ENCODE measurements at regions not wholly inside any gene's neighbourhood (a gene's known extent, or its start where the extent isn't known, plus 50 kb on each side); places are given as distances from the start of the nearest gene placed in this dataset.

DNA sequence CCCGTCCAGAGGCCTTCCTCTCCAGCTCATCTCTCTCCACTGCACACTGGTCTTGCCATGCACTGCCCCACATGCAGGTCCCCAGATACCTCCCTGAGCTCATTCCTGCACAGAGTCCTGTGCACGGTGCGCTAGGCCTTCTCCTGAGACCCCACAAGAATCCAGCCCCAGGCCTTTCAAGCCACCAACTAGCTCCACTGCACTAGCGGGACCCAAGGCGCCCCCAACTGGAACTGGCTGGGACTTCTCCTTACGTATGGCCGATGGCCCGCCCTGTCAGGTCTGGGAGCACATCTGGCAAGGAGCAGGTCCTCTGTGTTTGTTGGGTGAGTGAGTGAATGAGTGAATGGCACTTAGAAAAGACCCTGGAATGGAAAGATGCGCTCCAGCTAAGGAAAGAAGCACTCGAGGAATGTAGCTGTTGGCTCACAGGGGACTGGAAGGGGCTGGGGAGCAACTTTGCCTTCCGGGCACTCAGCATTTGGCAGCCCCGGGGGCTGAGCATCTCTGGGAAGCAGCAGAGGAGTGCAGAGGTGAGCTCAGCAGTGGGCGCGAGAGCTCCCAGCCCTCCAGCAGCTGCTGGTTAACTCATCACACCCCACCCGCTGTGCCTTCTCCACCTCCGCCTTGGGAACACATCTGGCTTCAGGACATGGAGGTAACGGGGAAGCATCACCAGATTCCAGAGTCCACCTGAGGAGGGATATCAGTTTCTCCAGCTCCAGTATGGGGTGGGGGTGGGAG, 223.1 kb downstream of the GLI2 start:
- no peak for DNase-seq

DNA sequence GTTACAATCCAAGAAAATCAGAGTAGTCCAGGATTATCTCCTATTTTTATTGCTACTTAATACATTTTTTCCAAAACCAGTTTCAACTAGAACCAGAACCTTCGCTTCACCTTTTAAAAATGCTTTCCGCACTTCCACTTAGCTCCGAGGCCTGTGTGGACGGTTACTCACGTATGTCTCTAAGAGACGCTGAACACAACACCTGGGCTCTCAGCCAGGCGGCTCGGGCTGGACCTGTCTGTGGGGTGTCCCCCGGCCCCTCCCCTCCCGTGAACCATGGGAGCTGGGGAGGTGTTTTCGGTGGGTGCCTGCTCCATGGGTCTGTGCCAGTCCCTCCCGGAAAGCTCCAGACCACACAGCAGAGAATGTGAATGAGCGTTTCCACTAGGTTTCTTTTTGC, 223.8 kb downstream of the GLI2 start:
- no peak for DNase-seq

DNA sequence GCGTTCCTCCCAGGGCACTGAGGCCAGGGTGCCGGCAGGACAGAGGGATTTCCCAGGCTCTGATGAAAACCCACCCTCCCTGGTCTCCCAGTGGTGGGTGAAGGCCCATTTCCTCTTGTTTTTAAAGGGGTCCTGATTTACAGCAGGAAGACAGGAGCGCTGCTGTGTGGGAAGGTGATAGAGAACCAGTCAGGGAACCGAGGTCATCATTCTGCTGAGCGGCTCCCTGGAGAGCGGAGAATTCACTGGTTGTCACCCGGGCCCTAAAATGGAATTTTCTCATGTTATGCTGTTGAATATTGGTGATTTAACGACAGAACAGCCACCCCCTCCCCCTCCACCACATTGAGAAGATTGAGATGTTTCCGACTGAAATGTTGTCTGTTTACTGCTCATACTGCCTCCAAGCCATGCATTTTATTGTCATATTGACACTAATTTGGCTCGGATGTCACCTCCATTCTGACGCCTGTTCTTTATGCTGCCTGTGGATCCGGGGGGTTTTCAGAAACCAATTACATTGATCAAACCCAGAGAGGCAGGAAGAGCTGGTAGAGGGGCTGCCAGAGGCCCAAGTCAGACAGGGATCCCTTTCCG, 225.2 kb downstream of the GLI2 start:
- DNase-seq, result no peak

DNA sequence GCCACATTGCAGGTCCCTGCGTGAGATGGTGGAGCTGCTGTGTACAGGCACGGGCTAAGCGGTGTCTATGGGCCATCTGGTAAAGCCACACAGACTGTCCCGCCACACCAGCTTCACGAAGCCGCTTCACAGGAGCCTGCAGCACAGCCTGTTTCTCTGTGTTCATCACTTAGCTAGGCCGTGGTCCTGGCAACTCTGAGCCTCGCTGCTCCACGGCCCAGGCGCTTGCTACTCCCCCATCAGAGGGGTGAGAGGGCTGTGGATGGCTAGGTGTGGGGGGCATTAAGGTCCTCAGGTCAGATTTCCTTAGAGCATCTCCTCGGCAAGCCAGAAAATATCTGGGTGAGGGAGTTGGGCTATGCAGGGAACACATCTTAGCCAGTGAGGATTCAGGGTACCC, 225.7 kb downstream of the GLI2 start:
- DNase-seq, result no peak

DNA sequence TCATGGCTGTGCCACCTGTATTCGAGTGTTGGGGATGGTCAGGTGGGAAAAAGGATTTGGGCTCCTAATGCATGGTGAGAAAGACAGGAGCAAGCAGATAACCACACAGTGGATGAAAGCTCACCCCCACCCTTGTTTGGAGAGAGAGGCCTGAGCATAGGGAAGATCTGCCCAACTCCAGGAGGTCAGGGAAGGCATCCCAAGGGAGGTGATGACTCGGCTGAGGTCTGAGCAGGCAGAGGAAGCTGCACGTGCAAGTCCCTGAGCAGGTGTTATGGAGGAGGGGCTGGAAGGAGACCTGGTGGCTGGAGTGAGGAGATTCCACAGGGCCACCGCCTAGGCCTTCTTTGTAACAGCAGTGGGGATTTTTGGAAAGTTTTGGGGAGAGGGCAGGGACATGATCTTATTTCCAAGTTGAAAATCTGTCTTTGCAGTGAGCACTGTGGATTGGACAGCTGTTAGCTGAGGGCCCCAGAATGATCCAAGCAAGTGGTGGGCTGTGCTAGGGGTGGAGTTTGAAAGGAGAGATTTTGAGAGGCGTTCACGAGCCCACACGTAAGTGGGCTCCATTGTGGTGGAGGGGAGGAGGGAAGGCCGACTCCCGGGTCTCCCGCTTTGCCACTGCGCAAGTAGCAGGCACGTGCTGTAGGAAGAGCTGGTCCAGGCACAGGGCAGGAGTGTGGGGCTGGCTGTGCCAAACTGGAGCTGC, 228.5 kb downstream of the GLI2 start:
- DNase-seq, result no peak

DNA sequence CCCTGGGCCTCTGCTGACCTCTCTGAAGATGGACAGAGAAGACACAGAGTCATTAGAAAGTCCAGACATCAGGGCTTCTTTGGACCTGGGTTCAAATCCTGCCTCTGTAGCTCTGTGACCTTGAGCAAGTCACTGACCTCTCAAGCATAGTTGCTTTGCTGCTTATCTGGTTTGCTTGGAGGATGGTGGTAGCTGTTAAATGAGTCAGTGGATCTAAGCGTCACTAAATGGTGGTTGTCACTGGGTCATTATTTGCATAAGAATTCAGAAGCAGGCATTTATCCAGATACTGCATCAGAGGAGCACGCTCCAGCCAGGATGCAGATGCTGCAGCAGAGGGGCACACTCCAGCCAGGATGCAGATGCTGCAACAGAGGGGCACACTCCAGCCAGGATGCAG, 229.2 kb downstream of the GLI2 start:
- DNase-seq, result no peak

DNA sequence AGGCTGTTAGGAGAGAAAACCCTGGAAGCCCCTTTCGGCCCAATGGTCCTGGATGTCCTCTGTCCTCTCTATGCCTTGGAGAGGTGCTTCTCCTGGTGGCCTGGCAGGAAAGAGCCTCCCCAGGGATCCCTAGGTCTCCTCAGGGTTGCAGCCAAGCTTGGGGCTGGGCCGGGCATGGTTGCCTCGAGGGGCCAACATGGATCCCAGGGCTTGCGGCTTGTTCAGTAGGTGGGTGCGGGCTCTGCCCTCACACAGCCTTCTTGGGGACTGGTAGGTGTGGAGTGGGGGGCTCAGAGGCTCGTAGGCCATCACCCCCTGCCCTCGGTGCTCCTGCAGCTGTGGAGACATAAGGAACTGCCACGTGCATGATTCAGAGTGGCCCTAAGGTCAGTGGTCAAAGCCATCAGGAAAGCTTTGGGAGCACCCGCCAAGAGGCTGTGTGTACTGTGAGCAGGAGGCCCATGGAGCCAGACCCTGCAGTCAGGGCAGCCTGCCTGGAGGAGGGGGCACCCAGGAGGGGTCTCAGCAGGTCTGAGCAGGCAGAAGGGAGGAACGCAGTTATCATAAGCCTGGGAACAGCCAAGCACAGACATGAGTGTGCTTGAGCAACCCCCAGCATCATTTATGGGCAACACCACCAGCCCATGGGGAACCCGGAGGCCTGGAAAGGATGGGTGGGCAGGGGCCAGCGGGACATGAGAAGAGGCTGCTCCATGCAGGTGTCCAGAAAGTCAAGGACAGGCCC, 231.0 kb downstream of the GLI2 start:
- no peak for DNase-seq

DNA sequence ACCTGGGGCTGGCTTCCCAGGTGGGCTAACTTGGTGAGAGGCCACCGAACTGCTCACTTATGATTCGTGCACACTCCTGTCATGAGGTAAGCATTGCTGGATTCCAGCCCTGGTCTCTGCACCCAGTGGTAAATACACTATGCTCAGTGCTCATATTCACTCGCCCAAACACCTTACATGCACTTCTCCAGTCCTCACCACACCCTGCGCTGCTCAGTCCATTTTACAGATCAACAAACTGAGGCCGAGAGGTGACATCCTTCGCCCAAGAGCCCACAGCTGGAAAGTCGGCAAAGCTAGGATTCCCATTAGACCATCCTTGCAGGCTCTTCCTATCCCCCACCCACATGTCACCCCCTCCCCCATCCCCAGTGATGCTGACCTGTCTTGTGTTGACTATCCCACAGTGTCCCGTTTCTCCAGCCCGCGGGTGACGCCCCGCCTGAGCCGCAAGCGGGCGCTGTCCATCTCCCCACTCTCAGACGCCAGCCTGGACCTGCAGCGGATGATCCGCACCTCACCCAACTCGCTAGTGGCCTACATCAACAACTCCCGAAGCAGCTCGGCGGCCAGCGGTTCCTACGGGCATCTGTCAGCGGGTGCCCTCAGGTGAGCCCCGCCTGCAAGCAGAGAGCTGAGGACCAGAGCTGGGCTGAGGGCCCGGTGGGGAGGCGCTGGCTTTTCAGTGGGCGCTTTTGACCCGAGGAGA, 232.8 kb downstream of the GLI2 start:
- DNase-seq, result no peak

DNA sequence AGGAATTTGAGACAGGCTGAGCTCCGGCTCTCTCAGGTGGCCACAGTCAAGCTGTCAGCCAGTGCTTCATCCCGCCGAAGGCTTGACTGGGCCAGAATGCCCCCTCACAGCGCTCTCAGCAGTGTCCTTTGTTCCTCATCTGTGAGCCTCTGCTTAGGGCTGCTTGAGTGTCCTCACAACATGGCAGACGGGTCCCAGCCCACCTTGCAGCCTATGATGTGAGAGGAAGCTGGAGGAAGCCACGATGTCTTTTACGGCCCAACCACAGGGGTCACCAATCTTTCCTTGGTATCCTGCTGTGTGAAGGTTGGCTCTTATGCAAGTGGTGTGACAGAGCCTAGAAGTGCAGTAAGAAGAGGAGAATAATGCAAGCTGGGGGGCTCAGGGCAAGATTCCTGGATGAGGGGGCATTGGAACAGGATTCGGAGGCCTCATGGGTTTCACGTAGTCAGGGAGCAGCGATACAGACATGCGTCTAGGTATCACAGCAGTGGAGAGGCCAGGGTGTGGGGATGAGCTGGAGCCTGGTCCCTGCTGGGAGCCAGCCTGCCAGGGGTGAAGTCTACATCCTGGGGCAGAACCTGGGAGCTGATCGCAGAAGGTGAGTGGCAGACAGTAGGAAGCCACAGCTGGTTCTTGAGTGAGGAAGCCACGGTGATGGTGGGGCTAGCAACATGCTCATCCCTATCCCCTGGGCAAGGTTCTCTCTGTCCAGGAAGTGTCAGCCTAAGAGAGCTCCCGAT, 234.1 kb downstream of the GLI2 start:
- DNase-seq, result no peak

DNA sequence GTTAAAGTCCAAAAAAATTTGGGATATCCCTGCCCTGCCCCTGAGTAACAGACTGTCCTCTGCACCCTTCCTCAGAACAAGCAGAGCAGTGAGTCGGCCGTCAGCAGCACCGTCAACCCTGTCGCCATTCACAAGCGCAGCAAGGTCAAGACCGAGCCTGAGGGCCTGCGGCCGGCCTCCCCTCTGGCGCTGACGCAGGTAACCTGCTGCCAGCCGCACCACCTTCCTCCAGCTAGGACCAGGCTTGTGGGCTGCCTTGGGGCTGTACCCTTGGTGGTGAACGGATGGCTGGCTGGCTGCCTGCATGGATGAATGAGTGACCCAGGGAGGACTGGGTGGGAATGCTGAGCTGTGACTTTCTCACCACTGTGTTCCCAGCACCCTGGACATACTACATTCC, 236.2 kb downstream of the GLI2 start:
- no peak for DNase-seq

DNA sequence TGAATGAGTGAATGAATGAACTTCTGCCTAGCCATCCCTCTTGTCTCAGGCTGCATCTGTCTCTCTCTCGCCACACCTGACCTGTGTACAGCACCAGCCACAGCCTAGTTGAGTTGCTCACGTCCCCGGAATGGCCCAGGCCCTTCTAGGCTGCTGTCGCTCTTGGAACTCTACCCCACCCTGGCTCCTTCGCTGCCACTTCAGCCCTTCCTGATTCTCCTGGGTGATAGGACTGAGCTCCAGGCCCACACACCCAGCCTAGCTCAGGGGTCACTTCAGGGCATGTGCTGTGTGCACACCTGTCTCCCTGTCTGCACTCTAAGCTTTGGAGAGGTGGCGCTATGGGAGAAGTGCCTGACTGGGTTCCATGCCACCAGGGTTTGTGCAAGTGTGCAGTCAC, 236.6 kb downstream of the GLI2 start:
- no peak for DNase-seq

DNA sequence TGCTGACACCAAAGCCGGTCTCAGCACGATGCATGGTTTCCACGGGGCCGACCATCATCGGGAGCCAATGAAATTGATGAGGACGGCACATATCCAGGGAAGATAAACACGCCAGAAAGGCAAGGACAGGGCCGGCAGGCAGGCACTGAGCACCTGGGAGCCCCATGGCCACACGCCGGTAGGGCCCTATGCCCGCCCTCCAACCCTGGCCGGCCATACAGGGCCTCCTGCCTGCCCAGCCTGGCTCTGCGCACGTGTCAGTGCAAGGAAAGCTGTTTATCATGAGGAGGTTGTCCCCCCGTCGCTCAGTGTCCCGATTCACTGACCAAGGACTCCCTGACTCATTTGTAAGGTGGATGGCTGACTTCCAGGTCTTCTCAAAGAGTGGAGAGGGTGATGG, 237.5 kb downstream of the GLI2 start:
- no peak for DNase-seq

DNA sequence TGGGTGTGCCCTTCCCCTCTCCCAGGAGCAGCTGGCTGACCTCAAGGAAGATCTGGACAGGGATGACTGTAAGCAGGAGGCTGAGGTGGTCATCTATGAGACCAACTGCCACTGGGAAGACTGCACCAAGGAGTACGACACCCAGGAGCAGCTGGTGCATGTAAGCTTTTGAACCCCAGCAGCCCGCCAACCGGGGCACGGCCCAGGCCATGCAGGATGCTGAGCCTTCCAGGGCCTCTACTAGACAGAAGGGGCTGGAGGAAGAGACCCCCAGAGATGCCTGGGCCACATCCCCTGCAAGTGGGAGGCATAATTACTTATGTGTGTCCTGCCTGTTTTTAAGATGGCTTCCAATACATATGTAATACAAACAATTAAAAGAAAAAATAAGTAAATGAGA, 239.3 kb downstream of the GLI2 start:
- no peak for DNase-seq

DNA sequence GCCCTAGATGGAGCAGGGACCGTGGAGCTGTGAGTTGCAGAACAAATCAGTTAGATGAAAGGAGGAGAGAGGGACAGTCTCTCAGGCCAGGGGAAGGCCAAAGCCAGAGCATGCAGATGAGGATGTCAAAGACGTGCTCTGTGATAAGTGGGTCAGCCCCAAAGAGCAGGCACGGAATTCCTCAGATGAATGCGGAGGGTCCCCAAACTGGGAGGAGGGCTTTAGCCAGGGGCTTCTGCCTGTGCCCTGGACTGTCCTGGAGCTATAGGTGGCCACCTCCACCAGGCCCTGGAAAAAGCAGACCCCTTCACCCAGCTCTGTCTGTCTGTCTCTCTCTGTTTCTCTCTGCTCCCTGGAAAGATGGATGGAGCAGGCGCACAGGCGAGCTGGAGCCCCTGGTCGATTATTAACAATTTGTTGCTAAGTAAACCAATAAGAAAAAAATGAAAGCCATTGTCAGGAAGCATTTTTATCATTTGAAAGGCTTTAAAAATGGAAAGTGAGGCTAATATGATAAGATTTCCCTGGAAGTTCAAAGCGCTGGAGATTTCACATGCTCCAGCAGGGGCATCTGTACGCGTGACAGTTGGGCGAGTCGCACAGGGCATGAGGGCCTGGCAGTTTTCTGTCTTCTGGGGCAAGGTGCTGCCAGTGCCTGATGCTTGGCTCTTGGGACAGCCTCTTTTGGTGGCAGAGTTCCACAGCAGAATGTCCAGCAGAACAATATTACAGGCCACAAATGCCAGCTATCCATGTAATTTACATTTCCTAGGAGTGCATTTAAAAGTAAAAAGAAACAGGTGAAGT, 241.0 kb downstream of the GLI2 start:
- DNase-seq, result no peak

DNA sequence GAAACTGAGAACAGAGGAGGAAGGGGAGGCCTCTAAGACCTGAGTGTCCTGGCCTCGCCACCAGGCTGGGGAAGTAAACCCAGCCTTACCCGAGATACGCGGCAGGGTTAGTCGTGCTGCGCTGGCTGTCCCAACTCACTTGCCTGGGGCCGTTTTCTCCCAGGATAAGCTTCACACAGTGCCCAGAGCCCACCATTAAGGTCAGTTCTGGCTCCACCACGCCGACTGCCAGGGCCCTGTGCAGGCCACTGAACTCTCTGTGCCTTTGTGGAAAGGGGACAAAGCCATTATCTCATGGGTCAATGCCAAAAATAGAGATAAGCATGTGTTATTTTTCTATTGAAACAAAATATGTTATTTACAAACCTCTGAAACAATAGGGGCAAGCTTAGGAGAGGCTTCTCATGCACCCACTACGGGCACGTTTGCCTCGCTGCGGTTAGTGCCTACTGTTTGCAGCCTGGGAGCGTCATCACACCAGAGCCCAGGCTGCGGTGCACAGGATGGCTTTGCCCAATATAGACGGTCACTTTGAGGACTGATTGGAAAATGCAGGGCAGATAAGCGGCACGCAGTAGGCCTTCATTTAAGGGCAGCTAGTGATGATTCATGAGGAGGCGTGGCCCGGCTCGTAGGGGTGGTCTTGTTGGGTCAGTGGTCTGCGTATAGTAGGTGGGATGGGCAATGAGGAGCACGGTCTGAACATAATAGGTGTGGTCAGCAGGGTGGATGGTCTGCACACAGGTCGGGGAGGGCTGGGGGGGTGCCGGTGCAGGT, 242.1 kb downstream of the GLI2 start:
- no peak for DNase-seq

DNA sequence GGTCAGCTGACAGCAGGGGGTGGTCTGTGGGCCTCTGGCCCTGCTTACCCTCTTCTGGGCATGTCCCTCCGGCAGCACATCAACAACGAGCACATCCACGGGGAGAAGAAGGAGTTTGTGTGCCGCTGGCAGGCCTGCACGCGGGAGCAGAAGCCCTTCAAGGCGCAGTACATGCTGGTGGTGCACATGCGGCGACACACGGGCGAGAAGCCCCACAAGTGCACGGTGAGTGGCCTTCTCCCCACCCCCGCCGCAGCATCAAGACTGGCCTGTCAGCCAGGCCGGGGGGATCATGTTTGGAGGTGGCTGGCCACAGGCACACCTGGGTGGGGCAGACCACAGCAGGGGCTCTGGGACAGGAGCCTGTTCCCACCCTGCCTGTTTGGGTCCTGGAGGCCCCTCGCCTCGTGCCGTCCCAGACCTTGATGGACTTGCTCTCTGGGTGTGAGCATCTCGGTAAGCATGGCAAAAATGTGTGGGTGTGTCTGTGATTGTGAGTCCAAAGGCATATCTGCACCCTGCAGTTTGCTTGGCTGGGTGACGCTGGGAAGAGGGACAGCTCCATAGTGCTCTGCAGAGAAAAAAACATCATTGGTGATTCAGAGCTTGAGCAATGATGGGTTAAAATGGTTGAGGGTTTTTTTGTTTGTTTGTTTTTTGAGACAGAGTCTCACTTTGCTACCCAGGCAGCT, 242.8 kb downstream of the GLI2 start:
- no peak for DNase-seq

DNA sequence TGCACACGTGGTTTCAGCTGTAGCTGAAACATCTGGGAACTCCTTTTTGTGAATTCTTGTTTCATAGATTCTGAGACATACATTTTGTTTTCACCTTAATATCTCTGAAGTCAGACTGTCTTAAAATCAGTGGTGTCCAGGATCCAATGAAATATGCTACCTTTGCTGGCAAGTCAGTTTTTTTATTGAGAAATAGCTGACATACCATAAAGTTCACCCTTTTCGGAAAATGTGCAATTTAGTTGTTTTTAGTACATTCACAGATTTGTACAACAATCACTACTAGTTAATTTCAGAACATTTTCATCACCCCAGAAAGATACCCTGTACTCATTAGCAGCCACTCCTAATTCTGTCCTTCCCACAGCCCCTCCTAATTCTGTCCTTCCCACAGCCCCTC, 243.7 kb downstream of the GLI2 start:
- no peak for DNase-seq

DNA sequence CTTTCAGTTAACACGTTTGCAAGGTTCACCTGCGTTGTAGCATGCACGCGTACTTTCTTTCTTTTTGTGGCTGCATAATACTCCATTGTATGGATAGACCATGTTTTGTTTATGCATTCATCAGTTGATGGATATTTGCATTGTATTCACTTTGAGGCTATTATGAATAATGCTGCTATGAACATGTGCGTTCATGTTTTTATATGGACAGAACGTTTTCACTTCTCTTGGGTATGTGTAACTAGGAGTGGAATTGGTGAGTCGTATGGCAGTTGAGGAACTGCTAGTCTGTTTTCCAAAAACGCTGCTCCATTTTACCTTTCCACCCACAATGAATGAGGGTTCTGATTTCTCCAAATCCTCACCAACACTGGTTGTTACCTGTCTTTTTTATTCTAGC, 244.3 kb downstream of the GLI2 start:
- no peak for DNase-seq

DNA sequence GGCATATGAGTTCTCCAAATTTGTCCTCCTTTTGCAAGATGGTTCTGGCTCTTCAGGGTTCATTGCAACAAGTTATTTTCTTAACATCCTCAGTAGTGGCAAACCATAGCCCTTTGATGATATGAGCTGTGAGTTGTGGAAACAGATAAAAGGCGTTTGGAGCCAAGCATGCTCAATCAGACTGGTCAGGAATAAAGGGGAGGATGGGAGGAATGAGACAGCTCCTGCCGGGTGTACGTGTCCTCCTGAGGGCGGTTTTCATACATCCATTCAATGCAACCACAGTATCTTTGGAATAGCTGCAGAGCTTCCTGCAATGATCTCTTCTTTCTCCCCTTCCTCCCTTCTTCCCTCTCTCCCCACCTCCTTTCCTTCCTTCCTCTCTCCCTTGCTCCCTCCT, 245.8 kb downstream of the GLI2 start:
- no peak for DNase-seq

DNA sequence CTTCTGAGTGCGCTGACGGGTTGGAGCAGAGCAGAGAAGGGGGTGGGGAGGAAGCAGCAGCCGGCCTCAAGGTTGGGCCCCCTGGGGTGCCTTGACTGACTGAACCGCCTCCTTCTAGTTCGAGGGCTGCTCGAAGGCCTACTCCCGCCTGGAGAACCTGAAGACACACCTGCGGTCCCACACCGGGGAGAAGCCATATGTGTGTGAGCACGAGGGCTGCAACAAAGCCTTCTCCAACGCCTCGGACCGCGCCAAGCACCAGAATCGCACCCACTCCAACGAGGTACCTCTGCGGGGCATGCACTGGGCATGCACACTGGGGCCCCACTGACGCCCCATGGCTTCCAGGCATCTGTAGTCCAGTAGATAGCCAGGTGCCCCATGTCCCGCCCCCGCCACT, 246.9 kb downstream of the GLI2 start:
- DNase-seq, result no peak
